Lower leg skin (tissue), 4 donors: ENCODE measurements at regions not wholly inside any gene's neighbourhood (a gene's known extent, or its start where the extent isn't known, plus 50 kb on each side); places are given as distances from the start of the nearest gene placed in this dataset.

Experiments
- DNase-seq, 2 donors: peaks; one replicate each; pipeline ENCODE4 v3.0.0-alpha.2; 2019; ENCODE audit warnings: low spot score in 2 of 2
- H3K4me3 ChIP-seq: fragments of 200-600 bp; sonication (generic); 2 replicates; pipeline ENCODE4 v1.5.1; 2017; ENCODE audit warnings: mild to moderate bottlenecking, low read depth; ENCODE audit not compliant: poor library complexity, severe bottlenecking
- CTCF ChIP-seq, 3 donors: fragments of 450-650 bp; IDR thresholded peaks; one replicate each; pipeline ENCODE4 v1.5.1; 2016; ENCODE audit warnings: antibody characterized with exemption in 3 of 3, mild to moderate bottlenecking in 3 of 3, moderate library complexity in 2 of 3
- POLR2A ChIP-seq, 2 donors: fragments of 450-650 bp; IDR thresholded peaks; one replicate each; pipeline ENCODE4 v1.6.1; 2016 to 2017; ENCODE audit warnings: antibody characterized with exemption in 2 of 2, mild to moderate bottlenecking in 1 of 2, moderate library complexity in 1 of 2
- WGBS, 2 donors: methylation state at CpG; one replicate each; pipeline ENCODE4 v1.1.5; 2018; 5-methylcytosine and 5-hydroxymethylcytosine counted together
- intact Hi-C: fragments of 100-400 bp; cut with DNase I; formaldehyde crosslinking; loops from one replicate; pipeline ENCODE4 v1.15.0; 2023; ENCODE audit warnings: low total_unique reads

- no peak overlapping the region for H3K4me3 ChIP-seq
- intact Hi-C loops: no loop called here
- 53 to 58% methylated on average over 5 of the region's 5 CpGs for WGBS, 2 donors
- no peak for TF ChIP-seq POLR2A (IDR thresholded peaks at IDR 0.05)
- TF ChIP-seq CTCF (IDR thresholded peaks at IDR 0.05): no peak
- no peak for DNase-seq
Observed at GRCh38 chr2:5751873-5752482, 59.8 kb downstream of the SOX11 start.

- no peak for DNase-seq
- WGBS, 2 donors: 47 to 49% methylated on average over 15 of the region's 15 CpGs
- H3K4me3 ChIP-seq: no peak overlapping the region
- TF ChIP-seq CTCF (IDR thresholded peaks at IDR 0.05) (no peak), POLR2A (IDR thresholded peaks at IDR 0.05) (no peak)
- intact Hi-C loops: no loop called here
Observed at GRCh38 chr2:5756272-5756671, 64.1 kb downstream of the SOX11 start.

- 83 to 95% methylated on average over 5 of the region's 5 CpGs for WGBS, 2 donors
- intact Hi-C loops: no loop called here
- no peak overlapping the region for H3K4me3 ChIP-seq
- DNase-seq: no peak
- TF ChIP-seq CTCF (IDR thresholded peaks at IDR 0.05): no peak
- no peak for TF ChIP-seq POLR2A (IDR thresholded peaks at IDR 0.05)
Observed at GRCh38 chr2:5758346-5758745, 66.2 kb downstream of the SOX11 start.

- H3K4me3 ChIP-seq: no peak overlapping the region
- no peak for DNase-seq
- intact Hi-C loops: no loop called here
- TF ChIP-seq POLR2A (IDR thresholded peaks at IDR 0.05): no peak
- WGBS, 2 donors: 77 to 83% methylated on average over 3 of the region's 3 CpGs
Observed at GRCh38 chr2:5759949-5760348, 67.8 kb downstream of the SOX11 start.

GRCh38 chr2:5763531-5763930 lies 71.3 kb downstream of the SOX11 start:
- no peak overlapping the region for H3K4me3 ChIP-seq
- WGBS, 2 donors: 80 to 85% methylated on average over 3 of the region's 3 CpGs
- intact Hi-C loops: no loop called here
- TF ChIP-seq CTCF (IDR thresholded peaks at IDR 0.05): no peak
- no peak for TF ChIP-seq POLR2A (IDR thresholded peaks at IDR 0.05)
- no peak for DNase-seq

- 53 to 61% methylated on average over 5 of the region's 5 CpGs for WGBS, 2 donors
- intact Hi-C loops: no loop called here
- DNase-seq: no peak
- TF ChIP-seq POLR2A (IDR thresholded peaks at IDR 0.05) (no peak), CTCF (IDR thresholded peaks at IDR 0.05) (no peak)
- H3K4me3 ChIP-seq: no peak overlapping the region
Observed at GRCh38 chr2:5764041-5764440, 71.9 kb downstream of the SOX11 start.
